HCT116 (cell line): ENCODE measurements at regions not wholly inside any gene's neighbourhood (a gene's known extent, or its start where the extent isn't known, plus 50 kb on each side); places are given as distances from the start of the nearest gene placed in this dataset.

ENCODE experiments used
- ATAC-seq: fragments of 200-7000 bp; cut with Tn5 transposase; 2 replicates; pipeline ENCODE4 v1.9.1; 2020; ENCODE audit warnings: mild to moderate bottlenecking, moderate library complexity
- BruUV-seq: library from RNA; stranded (reverse); fragments of 400-500 nt; replicated peaks from 2 replicates; lab custom pipeline; 2021; lab: Mats Ljungman, UMichigan
- CTCF ChIA-PET: fragments of 300-600 bp; sonication (Branson Sonifier 250); formaldehyde crosslinking; loops from one replicate; lab custom pipeline; 2021; ENCODE audit warnings: antibody characterized with exemption; lab: Charles Lee
- POLR2A ChIA-PET: fragments of 300-600, 350-600 bp; sonication (Branson Sonifier 250); formaldehyde crosslinking; loops from one replicate; lab custom pipeline; 2021; ENCODE audit warnings: antibody characterized with exemption; lab: Charles Lee
- RAD21 ChIA-PET, 2 experiments: fragments of 300-600 bp; sonication (Branson Sonifier 250); formaldehyde crosslinking; loops; one replicate each; lab custom pipeline; 2023; ENCODE audit warnings: low total read pairs in 2 of 2; ENCODE audit not compliant: uncharacterized antibody in 2 of 2, unreplicated experiment in 2 of 2, low non-redundant PET in 1 of 2; lab: Charles Lee
- DNase-seq: peaks from one replicate; pipeline ENCODE4 v3.0.0-alpha.2; 2010; ENCODE audit warnings: low read depth, low spot score
- H2AFZ ChIP-seq: fragments of 200-600 bp; shearing (Covaris generic), sonication (generic); 2 replicates; pipeline ENCODE4 v1.6.1; 2017; ENCODE audit warnings: low read depth, mixed run types, mixed read lengths, antibody characterized with exemption, low read length; ENCODE audit not compliant: poor library complexity, severe bottlenecking
- H3K27ac ChIP-seq: 2 replicates; pipeline ENCODE4 v1.5.1; 2012; ENCODE audit warnings: low read depth, low read length
- H3K27me3 ChIP-seq: fragments of 200-600 bp; sonication (generic); 2 replicates; pipeline ENCODE4 v1.6.1; 2016; ENCODE audit warnings: mixed run types, low read length, mixed read lengths; ENCODE audit not compliant: insufficient read depth
- H3K36me3 ChIP-seq, 2 experiments: fragments of 200-500 bp in 1 of 2; fragments of 200-600 bp in 1 of 2; sonication (Bioruptor generic) in 1 of 2; sonication (generic) in 1 of 2; 2 replicates each; pipeline versions ENCODE4 v1.5.1 to v1.6.1; 2014 to 2016; ENCODE audit warnings: low read length in 2 of 2, inconsistent platforms in 1 of 2, mixed read lengths in 1 of 2, mixed run types in 1 of 2; ENCODE audit not compliant: insufficient read depth in 2 of 2, control insufficient read depth in 1 of 2
- H3K4me1 ChIP-seq, 2 experiments: fragments of 200-600 bp in 1 of 2; sonication (generic) in 1 of 2; 2 replicates each; pipeline versions ENCODE4 v1.5.1 to v1.6.1; 2012 to 2017; ENCODE audit warnings: low read length in 2 of 2, inconsistent platforms in 1 of 2, mild to moderate bottlenecking in 1 of 2, mixed read lengths in 1 of 2, mixed run types in 1 of 2, moderate library complexity in 1 of 2; ENCODE audit not compliant: insufficient read depth in 2 of 2, control insufficient read depth in 1 of 2
- H3K4me2 ChIP-seq: fragments of 200-600 bp; sonication (generic); 2 replicates; pipeline ENCODE4 v1.6.1; 2017; ENCODE audit warnings: mixed run types, low read length, mixed read lengths
- H3K4me3 ChIP-seq, 2 experiments: fragments of 200-600 bp in 1 of 2; sonication (generic) in 1 of 2; replicated peaks in 1 of 2; 2 replicates each; pipeline ENCODE4 v1.5.1; 2011 to 2016; ENCODE audit warnings: low read length in 2 of 2, control low read depth in 1 of 2, low read depth in 1 of 2, mild to moderate bottlenecking in 1 of 2, mixed read lengths in 1 of 2, mixed run types in 1 of 2
- H3K79me2 ChIP-seq: fragments of 200-600 bp; sonication (generic); 2 replicates; pipeline ENCODE4 v1.6.1; 2017; ENCODE audit warnings: mild to moderate bottlenecking, mixed run types, low read length, moderate library complexity, mixed read lengths; ENCODE audit not compliant: insufficient read depth
- H3K9ac ChIP-seq: fragments of 200-600 bp; sonication (generic); 2 replicates; pipeline ENCODE4 v1.6.1; 2016; ENCODE audit warnings: low read length, mixed read lengths
- H3K9me2 ChIP-seq: fragments of 200-600 bp; sonication (generic), shearing (Covaris generic); 2 replicates; pipeline ENCODE4 v1.6.1; 2017; ENCODE audit warnings: mixed run types, mild to moderate bottlenecking, moderate library complexity; ENCODE audit not compliant: insufficient read depth
- H3K9me3 ChIP-seq, 2 experiments: fragments of 200-500 bp in 1 of 2; fragments of 200-600 bp in 1 of 2; sonication (Bioruptor generic) in 1 of 2; sonication (generic) in 1 of 2; 2 replicates each; pipeline ENCODE4 v1.6.1; 2014 to 2017; ENCODE audit warnings: low read length in 2 of 2, mixed read lengths in 2 of 2, inconsistent platforms in 1 of 2, low read depth in 1 of 2, mild to moderate bottlenecking in 1 of 2, mixed run types in 1 of 2, moderate library complexity in 1 of 2; ENCODE audit not compliant: control insufficient read depth in 1 of 2, insufficient read depth in 1 of 2
- H4K20me1 ChIP-seq: fragments of 200-600 bp; sonication (generic), shearing (Covaris generic); 2 replicates; pipeline ENCODE4 v1.6.1; 2017; ENCODE audit warnings: mixed run types, mild to moderate bottlenecking, moderate library complexity; ENCODE audit not compliant: insufficient read depth
- CBX3 ChIP-seq: IDR thresholded peaks from 2 replicates; pipeline ENCODE4 v1.6.1; 2012; ENCODE audit warnings: low read depth
- CEBPB ChIP-seq: IDR thresholded peaks from 2 replicates; pipeline ENCODE4 v1.6.1; 2012; ENCODE audit warnings: low read depth
- EGR1 ChIP-seq: IDR thresholded peaks from 2 replicates; pipeline ENCODE4 v1.6.1; 2012; ENCODE audit warnings: low read depth
- EZH2 ChIP-seq: fragments of 200-600 bp; sonication (generic); IDR thresholded peaks from 2 replicates; pipeline ENCODE4 v1.6.1; 2017; ENCODE audit warnings: antibody characterized with exemption, mixed run types
- FOSL1 ChIP-seq: IDR thresholded peaks from 2 replicates; pipeline ENCODE4 v1.6.1; 2012; ENCODE audit warnings: low read depth
- POLR2A ChIP-seq: IDR thresholded peaks from 2 replicates; pipeline ENCODE4 v1.7.0; 2011; ENCODE audit warnings: borderline replicate concordance; ENCODE audit not compliant: insufficient read depth, insufficient read length; ENCODE audit errors: extremely low read depth
- POLR2AphosphoS5 ChIP-seq: IDR thresholded peaks from 2 replicates; pipeline ENCODE4 v1.6.1; 2011; ENCODE audit warnings: mild to moderate bottlenecking, low read depth, low read length, moderate library complexity
- SIN3A ChIP-seq: IDR thresholded peaks from 2 replicates; pipeline ENCODE4 v1.6.1; 2012; ENCODE audit warnings: low read depth
- ZFX ChIP-seq: fragments of 450-650 bp; IDR thresholded peaks from 2 replicates; pipeline ENCODE4 v1.6.1; 2017
- ZNF274 ChIP-seq: fragments of 200-500 bp; sonication (Bioruptor generic); IDR thresholded peaks from 2 replicates; pipeline ENCODE4 v1.6.1; 2014; ENCODE audit warnings: mild to moderate bottlenecking, low read depth, low read length, inconsistent platforms
- intact Hi-C: fragments of 100-400 bp; cut with micrococcal nuclease; formaldehyde crosslinking; loops from 2 replicates; pipeline ENCODE4 v1.10.0; 2022
- TF ChIP-seq, protein P1 (sequence below): IDR thresholded peaks from 2 replicates; pipeline ENCODE4 v1.6.1; 2011; ENCODE audit warnings: mild to moderate bottlenecking, low read length, moderate library complexity; ENCODE audit not compliant: insufficient replicate concordance; ENCODE audit errors: extremely low read depth
- TF ChIP-seq, protein P2 (sequence below): IDR thresholded peaks from 2 replicates; pipeline ENCODE4 v1.6.1; 2012; ENCODE audit warnings: low read depth
- TF ChIP-seq, protein P3 (sequence below): IDR thresholded peaks from 2 replicates; pipeline ENCODE4 v1.6.1; 2012
- TF ChIP-seq, protein P4 (sequence below), 3 experiments: fragments of 200-600 bp in 1 of 3; sonication (generic) in 1 of 3; IDR thresholded peaks in 2 of 3; conservative IDR thresholded peaks in 1 of 3; 2 replicates each; pipeline ENCODE4 v1.5.1; 2012 to 2017; ENCODE audit warnings: low read depth in 2 of 3, low read length in 2 of 3, antibody characterized with exemption in 1 of 3, borderline replicate concordance in 1 of 3, control low read depth in 1 of 3, mild to moderate bottlenecking in 1 of 3, mixed read lengths in 1 of 3, mixed run types in 1 of 3, moderate library complexity in 1 of 3; ENCODE audit not compliant: insufficient read depth in 1 of 3

DNA sequence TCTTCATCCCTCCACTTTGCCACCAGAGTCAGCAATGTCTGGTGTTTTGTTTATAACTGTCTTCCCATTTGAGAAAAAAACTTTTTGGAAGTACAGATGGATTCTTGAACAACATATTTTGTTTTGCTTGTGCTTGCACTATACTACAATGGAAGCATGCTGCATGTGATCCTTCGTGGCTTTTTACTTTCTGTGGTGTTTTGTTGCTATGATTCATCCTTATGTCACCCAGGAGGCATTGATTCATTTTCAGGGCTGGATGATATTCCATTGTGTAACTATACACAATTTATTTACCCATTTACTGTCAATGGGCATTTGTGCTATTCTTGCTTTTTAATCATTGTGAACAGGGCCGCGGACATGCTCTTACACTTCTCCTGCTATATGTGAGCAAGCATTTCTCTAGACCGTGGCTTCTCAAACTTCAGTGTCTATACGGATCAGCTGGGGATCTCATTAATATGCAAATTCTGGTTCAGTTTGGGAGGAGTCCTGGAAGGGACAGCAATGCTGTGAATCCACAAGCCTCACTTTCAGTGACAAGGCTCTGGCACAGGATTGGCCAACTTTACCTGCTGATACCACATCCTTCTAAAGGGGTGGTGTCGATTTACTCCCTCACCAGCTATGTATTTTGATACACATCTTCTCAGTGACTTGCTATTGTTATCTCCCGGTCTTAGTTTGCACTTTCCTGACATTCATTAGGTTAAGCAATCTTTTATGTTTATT lies 65.9 kb downstream of the POLR2M start:
- BruUV-seq, result no TSS peak
- CTCF ChIA-PET, result no interaction called here
- Histone ChIP-seq H3K9me3 (no peaks in the 10 kb centered on the region), H3K4me3 (no peak overlapping the region), H3K79me2 (no peaks in the 10 kb centered on the region), H3K27ac (no peak overlapping the region), H3K9me2 (no peaks in the 10 kb centered on the region), H4K20me1 (no peaks in the 10 kb centered on the region), H3K4me1 (peaks cover 0 to 6% of the 10 kb centered on the region in 2 experiments; a peak in 1 of 4 replicates), H3K9ac (no peak overlapping the region), H3K4me2 (no peak overlapping the region), H3K36me3 (no peaks in the 10 kb centered on the region), H3K27me3 (no peaks in the 10 kb centered on the region), H2AFZ (no peak overlapping the region)
- intact Hi-C loops, result no loop called here
- POLR2A ChIA-PET, result no interaction called here
- TF ChIP-seq SIN3A (no peak), POLR2A (no peak), CEBPB (no peak), EZH2 (no peak), EGR1 (no peak), FOSL1 (no peak; the same call in 1 of the 2 replicates), CBX3 (no peak), ZNF274 (no peak), POLR2AphosphoS5 (no peak), ZFX (no peak)
- TF ChIP-seq, protein P1, sequence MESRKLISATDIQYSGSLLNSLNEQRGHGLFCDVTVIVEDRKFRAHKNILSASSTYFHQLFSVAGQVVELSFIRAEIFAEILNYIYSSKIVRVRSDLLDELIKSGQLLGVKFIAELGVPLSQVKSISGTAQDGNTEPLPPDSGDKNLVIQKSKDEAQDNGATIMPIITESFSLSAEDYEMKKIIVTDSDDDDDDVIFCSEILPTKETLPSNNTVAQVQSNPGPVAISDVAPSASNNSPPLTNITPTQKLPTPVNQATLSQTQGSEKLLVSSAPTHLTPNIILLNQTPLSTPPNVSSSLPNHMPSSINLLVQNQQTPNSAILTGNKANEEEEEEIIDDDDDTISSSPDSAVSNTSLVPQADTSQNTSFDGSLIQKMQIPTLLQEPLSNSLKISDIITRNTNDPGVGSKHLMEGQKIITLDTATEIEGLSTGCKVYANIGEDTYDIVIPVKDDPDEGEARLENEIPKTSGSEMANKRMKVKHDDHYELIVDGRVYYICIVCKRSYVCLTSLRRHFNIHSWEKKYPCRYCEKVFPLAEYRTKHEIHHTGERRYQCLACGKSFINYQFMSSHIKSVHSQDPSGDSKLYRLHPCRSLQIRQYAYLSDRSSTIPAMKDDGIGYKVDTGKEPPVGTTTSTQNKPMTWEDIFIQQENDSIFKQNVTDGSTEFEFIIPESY, result no peak
- TF ChIP-seq, protein P2, sequence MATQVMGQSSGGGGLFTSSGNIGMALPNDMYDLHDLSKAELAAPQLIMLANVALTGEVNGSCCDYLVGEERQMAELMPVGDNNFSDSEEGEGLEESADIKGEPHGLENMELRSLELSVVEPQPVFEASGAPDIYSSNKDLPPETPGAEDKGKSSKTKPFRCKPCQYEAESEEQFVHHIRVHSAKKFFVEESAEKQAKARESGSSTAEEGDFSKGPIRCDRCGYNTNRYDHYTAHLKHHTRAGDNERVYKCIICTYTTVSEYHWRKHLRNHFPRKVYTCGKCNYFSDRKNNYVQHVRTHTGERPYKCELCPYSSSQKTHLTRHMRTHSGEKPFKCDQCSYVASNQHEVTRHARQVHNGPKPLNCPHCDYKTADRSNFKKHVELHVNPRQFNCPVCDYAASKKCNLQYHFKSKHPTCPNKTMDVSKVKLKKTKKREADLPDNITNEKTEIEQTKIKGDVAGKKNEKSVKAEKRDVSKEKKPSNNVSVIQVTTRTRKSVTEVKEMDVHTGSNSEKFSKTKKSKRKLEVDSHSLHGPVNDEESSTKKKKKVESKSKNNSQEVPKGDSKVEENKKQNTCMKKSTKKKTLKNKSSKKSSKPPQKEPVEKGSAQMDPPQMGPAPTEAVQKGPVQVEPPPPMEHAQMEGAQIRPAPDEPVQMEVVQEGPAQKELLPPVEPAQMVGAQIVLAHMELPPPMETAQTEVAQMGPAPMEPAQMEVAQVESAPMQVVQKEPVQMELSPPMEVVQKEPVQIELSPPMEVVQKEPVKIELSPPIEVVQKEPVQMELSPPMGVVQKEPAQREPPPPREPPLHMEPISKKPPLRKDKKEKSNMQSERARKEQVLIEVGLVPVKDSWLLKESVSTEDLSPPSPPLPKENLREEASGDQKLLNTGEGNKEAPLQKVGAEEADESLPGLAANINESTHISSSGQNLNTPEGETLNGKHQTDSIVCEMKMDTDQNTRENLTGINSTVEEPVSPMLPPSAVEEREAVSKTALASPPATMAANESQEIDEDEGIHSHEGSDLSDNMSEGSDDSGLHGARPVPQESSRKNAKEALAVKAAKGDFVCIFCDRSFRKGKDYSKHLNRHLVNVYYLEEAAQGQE, result no peak
- TF ChIP-seq, protein P3, sequence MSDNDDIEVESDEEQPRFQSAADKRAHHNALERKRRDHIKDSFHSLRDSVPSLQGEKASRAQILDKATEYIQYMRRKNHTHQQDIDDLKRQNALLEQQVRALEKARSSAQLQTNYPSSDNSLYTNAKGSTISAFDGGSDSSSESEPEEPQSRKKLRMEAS, result no peak
- TF ChIP-seq, protein P4, sequence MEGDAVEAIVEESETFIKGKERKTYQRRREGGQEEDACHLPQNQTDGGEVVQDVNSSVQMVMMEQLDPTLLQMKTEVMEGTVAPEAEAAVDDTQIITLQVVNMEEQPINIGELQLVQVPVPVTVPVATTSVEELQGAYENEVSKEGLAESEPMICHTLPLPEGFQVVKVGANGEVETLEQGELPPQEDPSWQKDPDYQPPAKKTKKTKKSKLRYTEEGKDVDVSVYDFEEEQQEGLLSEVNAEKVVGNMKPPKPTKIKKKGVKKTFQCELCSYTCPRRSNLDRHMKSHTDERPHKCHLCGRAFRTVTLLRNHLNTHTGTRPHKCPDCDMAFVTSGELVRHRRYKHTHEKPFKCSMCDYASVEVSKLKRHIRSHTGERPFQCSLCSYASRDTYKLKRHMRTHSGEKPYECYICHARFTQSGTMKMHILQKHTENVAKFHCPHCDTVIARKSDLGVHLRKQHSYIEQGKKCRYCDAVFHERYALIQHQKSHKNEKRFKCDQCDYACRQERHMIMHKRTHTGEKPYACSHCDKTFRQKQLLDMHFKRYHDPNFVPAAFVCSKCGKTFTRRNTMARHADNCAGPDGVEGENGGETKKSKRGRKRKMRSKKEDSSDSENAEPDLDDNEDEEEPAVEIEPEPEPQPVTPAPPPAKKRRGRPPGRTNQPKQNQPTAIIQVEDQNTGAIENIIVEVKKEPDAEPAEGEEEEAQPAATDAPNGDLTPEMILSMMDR (IDR thresholded peaks at IDR 0.05 in 2 of 3, conservative IDR thresholded peaks at IDR 0.05 in 1 of 3; ENCODE audit: borderline replicate concordance in 1 of 3, insufficient read depth in 1 of 3, low read depth in 2 of 3, low read length in 2 of 3), result no peak
- peak; percentile 34; the same call in 1 of the 2 replicates for ATAC-seq
- RAD21 ChIA-PET, result no interaction called here
- DNase-seq, result no peak
